ENCODE measurements at regions not wholly inside any gene's neighbourhood (a gene's known extent, or its start where the extent isn't known, plus 50 kb on each side); places are given as distances from the start of the nearest gene placed in this dataset.

GRCh38 chr20:52251136-52251700 lies 59.6 kb upstream of the ZFP64 start:
- intact Hi-C loops (cut with micrococcal nuclease) = no loop called here
- CTCF ChIA-PET = no interaction called here
- Mint-ChIP-seq H3K4me1 (ENCODE audit: low read depth) (no peaks in the 10 kb centered on the region), H3K9me3 (peaks cover 4% of the 10 kb centered on the region), H3K36me3 (ENCODE audit: low read depth) (no peaks in the 10 kb centered on the region), H3K27me3 (ENCODE audit: low read depth) (no peaks in the 10 kb centered on the region), H3K4me3 (no peak overlapping the region), H3K27ac (no peak overlapping the region)
- DNase-seq = no peak

- Mint-ChIP-seq H3K27me3 (ENCODE audit: low read depth) (no peaks in the 10 kb centered on the region), H3K27ac (no peak overlapping the region), H3K4me1 (ENCODE audit: low read depth) (no peaks in the 10 kb centered on the region), H3K36me3 (ENCODE audit: low read depth) (no peaks in the 10 kb centered on the region), H3K9me3 (no peaks in the 10 kb centered on the region), H3K4me3 (no peak overlapping the region)
- CTCF ChIA-PET = no interaction called here
- intact Hi-C loops (cut with micrococcal nuclease) = loop anchor here (10.0 kb wide), 2 partner anchors 967 to 1687 kb away; no protein-coding TSS in a partner anchor
- no peak for DNase-seq
These were observed 56.0 kb upstream of the ZFP64 start for GRCh38 chr20:52247548-52247947.

GRCh38 chr20:52246366-52246765 lies 54.8 kb upstream of the ZFP64 start:
- no peak overlapping the region for H3K27ac Mint-ChIP-seq
- H3K27me3 Mint-ChIP-seq (ENCODE audit: low read depth) = no peaks in the 10 kb centered on the region
- intact Hi-C loops (cut with micrococcal nuclease) = loop anchor here (10.0 kb wide), 2 partner anchors 968 to 1688 kb away; no protein-coding TSS in a partner anchor
- H3K36me3 Mint-ChIP-seq (ENCODE audit: low read depth) = no peaks in the 10 kb centered on the region
- DNase-seq = no peak
- CTCF ChIA-PET = no interaction called here
- H3K4me1 Mint-ChIP-seq (ENCODE audit: low read depth) = no peaks in the 10 kb centered on the region
- no peaks in the 10 kb centered on the region for H3K9me3 Mint-ChIP-seq
- no peak overlapping the region for H3K4me3 Mint-ChIP-seq

GRCh38 chr20:52244702-52245101 lies 53.1 kb upstream of the ZFP64 start:
- Mint-ChIP-seq H3K27ac (no peak overlapping the region), H3K9me3 (no peaks in the 10 kb centered on the region), H3K27me3 (ENCODE audit: low read depth) (no peaks in the 10 kb centered on the region), H3K36me3 (ENCODE audit: low read depth) (no peaks in the 10 kb centered on the region), H3K4me1 (ENCODE audit: low read depth) (no peaks in the 10 kb centered on the region), H3K4me3 (no peak overlapping the region)
- CTCF ChIA-PET = interaction anchor here (0.6 to 1.5 kb wide), 3 partner anchors 67 to 363 kb away, joined by 3 read pairs; no protein-coding TSS in a partner anchor
- intact Hi-C loops (cut with micrococcal nuclease) = loop anchor here (10.0 kb wide), 2 partner anchors 970 to 1690 kb away; no protein-coding TSS in a partner anchor
- DNase-seq = no peak

- DNase-seq = no peak
- H3K9me3 Mint-ChIP-seq = no peaks in the 10 kb centered on the region
- H3K27me3 Mint-ChIP-seq (ENCODE audit: low read depth) = no peaks in the 10 kb centered on the region
- no peak overlapping the region for H3K4me3 Mint-ChIP-seq
- no peaks in the 10 kb centered on the region for H3K36me3 Mint-ChIP-seq (ENCODE audit: low read depth)
- CTCF ChIA-PET = interaction anchor here (0.6 to 1.7 kb wide), 7 partner anchors 10 to 1305 kb away, joined by 3 to 8 read pairs (median 4); no protein-coding TSS in a partner anchor
- intact Hi-C loops (cut with micrococcal nuclease) = loop anchor here (1.0 to 10.0 kb wide), 6 partner anchors 70 to 1692 kb away; no protein-coding TSS in a partner anchor
- H3K27ac Mint-ChIP-seq = no peak overlapping the region
- no peaks in the 10 kb centered on the region for H3K4me1 Mint-ChIP-seq (ENCODE audit: low read depth)
These were observed 51.0 kb upstream of the ZFP64 start for GRCh38 chr20:52242237-52243230.
